PC-9 (cell line): ENCODE measurements at regions not wholly inside any gene's neighbourhood (a gene's known extent, or its start where the extent isn't known, plus 50 kb on each side); places are given as distances from the start of the nearest gene placed in this dataset.

Experiments used
- CTCF ChIP-seq: fragments of 200-600 bp; sonication (generic); conservative IDR thresholded peaks from 2 replicates; pipeline ENCODE4 v1.6.1; 2017; ENCODE audit warnings: mixed run types, antibody characterized with exemption, mild to moderate bottlenecking, moderate library complexity
- EZH2 ChIP-seq: fragments of 200-600 bp; sonication (generic); IDR thresholded peaks from 2 replicates; pipeline ENCODE4 v1.8.0; 2017; ENCODE audit warnings: antibody characterized with exemption, low read depth

GRCh38 chr10:123603130-123603529, 63.0 kb upstream of the GPR26 start:
- no peak for TF ChIP-seq CTCF
- no peak for TF ChIP-seq EZH2
